AG04450 (cell line): ENCODE measurements at regions not wholly inside any gene's neighbourhood (a gene's known extent, or its start where the extent isn't known, plus 50 kb on each side); places are given as distances from the start of the nearest gene placed in this dataset.

Experiments used
- CTCF ChIA-PET: fragments of 300-600, 350-600 bp; formaldehyde crosslinking; extraction: SDS; loops from one replicate; lab custom pipeline; 2022; ENCODE audit warnings: antibody characterized with exemption, inconsistent platforms; lab: Charles Lee
- POLR2A ChIA-PET: fragments of 350-600 bp; formaldehyde crosslinking; extraction: SDS; loops from one replicate; lab custom pipeline; 2021; ENCODE audit warnings: antibody characterized with exemption, inconsistent platforms; lab: Yijun Ruan, JAX
- DNase-seq: peaks from one replicate; pipeline ENCODE4 v3.0.0-alpha.2; 2011; ENCODE audit warnings: low read depth, low spot score
- H3K27ac ChIP-seq: one replicate; pipeline ENCODE4 v1.5.1; 2012; ENCODE audit warnings: low read depth, low read length, control low read depth
- H3K27me3 ChIP-seq: one replicate; pipeline ENCODE4 v1.6.0; 2012; ENCODE audit warnings: low read length; ENCODE audit not compliant: control insufficient read depth, insufficient read depth
- H3K4me3 ChIP-seq: 2 replicates; pipeline ENCODE4 v1.5.1; 2011; ENCODE audit warnings: mild to moderate bottlenecking, low read depth, low read length, control low read depth
- H3K9me3 ChIP-seq: 2 replicates; pipeline ENCODE4 v1.5.1; 2012; ENCODE audit warnings: low read length; ENCODE audit not compliant: control insufficient read depth, insufficient read depth
- CTCF ChIP-seq: IDR thresholded peaks from 2 replicates; pipeline ENCODE4 v1.5.1; 2011; ENCODE audit warnings: low read depth, low read length, control low read depth, inconsistent platforms

GRCh38 chr4:52366191-52366590, 292.9 kb downstream of the USP46 start:
- POLR2A ChIA-PET, result no interaction called here
- CTCF ChIA-PET, result no interaction called here
- Histone ChIP-seq H3K27ac (no peak overlapping the region), H3K27me3 (no peaks in the 10 kb centered on the region), H3K4me3 (no peak overlapping the region), H3K9me3 (no peaks in the 10 kb centered on the region)
- no peak for DNase-seq
- TF ChIP-seq CTCF, result no peak

- TF ChIP-seq CTCF, result no peak
- no peaks in the 10 kb centered on the region for H3K27me3 ChIP-seq
- DNase-seq, result no peak
- no peak overlapping the region for H3K27ac ChIP-seq
- POLR2A ChIA-PET, result no interaction called here
- CTCF ChIA-PET, result interaction anchor here (1.5 kb wide), 1 partner anchor 9 kb away, joined by 6 read pairs; no protein-coding TSS in a partner anchor
- H3K4me3 ChIP-seq, result no peak overlapping the region
- H3K9me3 ChIP-seq, result no peaks in the 10 kb centered on the region
Observed at GRCh38 chr4:52366621-52367020, 292.5 kb downstream of the USP46 start.

DNA sequence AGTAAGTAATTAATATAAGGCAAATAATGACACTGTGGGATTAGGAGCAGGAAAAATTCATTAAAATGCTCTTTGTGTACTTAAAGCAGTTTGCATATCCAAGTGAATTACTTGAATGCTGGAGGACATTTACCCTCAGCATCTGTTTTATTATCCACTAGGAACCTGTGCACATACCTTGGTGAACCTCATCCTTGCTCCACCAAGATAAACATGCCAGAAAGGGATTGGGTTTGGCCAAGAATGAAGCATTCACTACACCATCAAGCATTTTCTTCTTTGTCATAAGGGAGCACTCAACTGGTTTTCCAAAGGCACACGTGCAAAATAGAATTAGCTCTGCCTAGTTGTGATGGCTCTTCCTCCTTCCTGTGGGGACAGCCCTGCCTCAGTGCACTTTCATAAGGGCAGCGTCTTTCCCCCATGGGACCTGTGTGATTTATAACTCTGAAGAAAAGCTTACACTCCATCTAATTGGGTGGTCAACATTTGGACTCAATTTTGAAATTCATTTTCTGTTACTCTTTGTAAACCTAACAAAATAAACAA, 291.7 kb downstream of the USP46 start:
- DNase-seq, result no peak
- ChIA-PET CTCF (interaction anchor here (1.5 kb wide), 1 partner anchor 9 kb away, joined by 6 read pairs; no protein-coding TSS in a partner anchor), POLR2A (no interaction called here)
- Histone ChIP-seq H3K9me3 (no peaks in the 10 kb centered on the region), H3K4me3 (no peak overlapping the region), H3K27ac (no peak overlapping the region), H3K27me3 (no peaks in the 10 kb centered on the region)
- TF ChIP-seq CTCF, result no peak

GRCh38 chr4:52368895-52369294, 290.2 kb downstream of the USP46 start:
- Histone ChIP-seq H3K9me3 (no peaks in the 10 kb centered on the region), H3K27ac (no peak overlapping the region), H3K4me3 (no peak overlapping the region), H3K27me3 (peaks cover 4% of the 10 kb centered on the region)
- POLR2A ChIA-PET, result no interaction called here
- DNase-seq, result no peak
- no peak for TF ChIP-seq CTCF
- CTCF ChIA-PET, result no interaction called here

GRCh38 chr4:52369649-52370048, 289.5 kb downstream of the USP46 start:
- Histone ChIP-seq H3K27me3 (peaks cover 4% of the 10 kb centered on the region), H3K27ac (no peak overlapping the region), H3K4me3 (no peak overlapping the region), H3K9me3 (no peaks in the 10 kb centered on the region)
- POLR2A ChIA-PET, result no interaction called here
- DNase-seq, result no peak
- no peak for TF ChIP-seq CTCF
- CTCF ChIA-PET, result no interaction called here
